ENCODE measurements at regions not wholly inside any gene's neighbourhood (a gene's known extent, or its start where the extent isn't known, plus 50 kb on each side); places are given as distances from the start of the nearest gene placed in this dataset.

DNA sequence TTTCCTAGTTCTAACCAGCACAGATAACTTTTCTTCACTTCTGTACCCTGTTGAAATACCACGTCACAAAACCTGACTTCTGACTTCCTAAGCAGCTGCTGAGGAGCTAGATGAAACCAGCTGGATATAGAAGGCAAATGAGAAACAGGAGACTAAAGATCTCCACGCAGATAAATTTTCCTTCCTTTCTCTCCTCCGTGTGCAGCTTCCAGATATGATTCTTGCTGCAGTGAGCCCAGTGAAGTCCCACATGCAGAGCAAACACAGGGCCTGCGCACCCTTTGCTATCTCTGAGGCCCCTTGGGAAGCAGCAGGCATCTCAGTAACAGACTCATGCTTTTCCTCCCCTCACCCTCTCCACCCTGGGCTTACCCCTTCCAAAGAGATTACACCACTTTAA, 1638.3 kb downstream of the MAT2B start:
- H3K79me2 ChIP-seq (ENCODE audit: control insufficient read depth, insufficient read depth, low read length) = no peaks in the 10 kb centered on the region
- no peak overlapping the region for H3K9ac ChIP-seq (ENCODE audit: control insufficient read depth, extremely low read depth, insufficient read depth, low read length)
- H4K20me1 ChIP-seq (ENCODE audit: control insufficient read depth, extremely low read depth, insufficient read depth, low read length) = no peaks in the 10 kb centered on the region
- dilution Hi-C loops (cut with MboI; ENCODE audit: extremely low pct_ligation_motif_present, low sequenced_read_pairs) = no loop called here
- H3K27ac ChIP-seq (ENCODE audit: control insufficient read depth, insufficient read depth, low read length) = no peak overlapping the region
- H3K9me1 ChIP-seq (ENCODE audit: control insufficient read depth, extremely low read depth, insufficient read depth, low read length) = no peaks in the 10 kb centered on the region
- no peaks in the 10 kb centered on the region for H3K36me3 ChIP-seq (ENCODE audit: control insufficient read depth in 2 of 2, extremely low read depth in 1 of 2, insufficient read depth in 2 of 2, low read length in 2 of 2)
- no peaks in the 10 kb centered on the region for H3K27me3 ChIP-seq (ENCODE audit: control insufficient read depth, extremely low read depth, insufficient read depth, low read length)
- DNase-seq (ENCODE audit: low read depth, low spot score) = no peak
- FAIRE-seq = no peak
- no peak overlapping the region for H3K4me2 ChIP-seq (ENCODE audit: control insufficient read depth, extremely low read depth, insufficient read depth, low read depth, low read length)
- no peak overlapping the region for H2AFZ ChIP-seq (ENCODE audit: control insufficient read depth, low read length)
- no peaks in the 10 kb centered on the region for H3K9me3 ChIP-seq (ENCODE audit: control insufficient read depth, low read depth, low read length)
- H3K4me3 ChIP-seq (ENCODE audit: control insufficient read depth in 2 of 3, extremely low read depth in 1 of 3, insufficient read depth in 2 of 3, low read depth in 1 of 3, low read length in 3 of 3) = no peak overlapping the region
- TF ChIP-seq, protein P1, sequence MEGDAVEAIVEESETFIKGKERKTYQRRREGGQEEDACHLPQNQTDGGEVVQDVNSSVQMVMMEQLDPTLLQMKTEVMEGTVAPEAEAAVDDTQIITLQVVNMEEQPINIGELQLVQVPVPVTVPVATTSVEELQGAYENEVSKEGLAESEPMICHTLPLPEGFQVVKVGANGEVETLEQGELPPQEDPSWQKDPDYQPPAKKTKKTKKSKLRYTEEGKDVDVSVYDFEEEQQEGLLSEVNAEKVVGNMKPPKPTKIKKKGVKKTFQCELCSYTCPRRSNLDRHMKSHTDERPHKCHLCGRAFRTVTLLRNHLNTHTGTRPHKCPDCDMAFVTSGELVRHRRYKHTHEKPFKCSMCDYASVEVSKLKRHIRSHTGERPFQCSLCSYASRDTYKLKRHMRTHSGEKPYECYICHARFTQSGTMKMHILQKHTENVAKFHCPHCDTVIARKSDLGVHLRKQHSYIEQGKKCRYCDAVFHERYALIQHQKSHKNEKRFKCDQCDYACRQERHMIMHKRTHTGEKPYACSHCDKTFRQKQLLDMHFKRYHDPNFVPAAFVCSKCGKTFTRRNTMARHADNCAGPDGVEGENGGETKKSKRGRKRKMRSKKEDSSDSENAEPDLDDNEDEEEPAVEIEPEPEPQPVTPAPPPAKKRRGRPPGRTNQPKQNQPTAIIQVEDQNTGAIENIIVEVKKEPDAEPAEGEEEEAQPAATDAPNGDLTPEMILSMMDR (optimal IDR thresholded peaks at IDR 0.05 in 1 of 3, IDR thresholded peaks at IDR 0.05 in 1 of 3, conservative IDR thresholded peaks at IDR 0.05 in 1 of 3; ENCODE audit: extremely low read depth in 1 of 3, insufficient read depth in 2 of 3, low read length in 3 of 3) = no peak
- no peaks in the 10 kb centered on the region for H3K4me1 ChIP-seq (ENCODE audit: control insufficient read depth, extremely low read depth, insufficient read depth, low read length)

DNA sequence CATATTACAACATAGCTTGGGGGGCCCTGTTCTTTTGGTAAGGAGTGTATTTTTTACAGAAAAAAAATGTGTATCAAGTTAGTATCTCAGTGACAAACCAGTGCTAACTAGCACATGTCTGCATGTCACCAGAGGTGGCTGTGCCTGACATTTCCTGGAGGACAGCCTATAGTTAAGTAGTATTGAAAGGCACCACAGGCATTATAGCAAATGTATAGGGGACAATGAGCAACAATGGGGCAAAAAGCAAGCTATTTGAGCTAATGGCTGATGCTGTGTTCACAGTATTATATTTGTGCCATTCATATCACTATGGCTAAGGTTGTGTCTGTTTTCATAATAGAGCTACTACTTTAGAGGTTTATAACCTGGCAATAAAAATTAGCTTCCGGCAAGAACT, 1644.0 kb downstream of the MAT2B start:
- no peak for FAIRE-seq
- no peak overlapping the region for H3K4me3 ChIP-seq (ENCODE audit: control insufficient read depth in 2 of 3, extremely low read depth in 1 of 3, insufficient read depth in 2 of 3, low read depth in 1 of 3, low read length in 3 of 3)
- H3K9me3 ChIP-seq (ENCODE audit: control insufficient read depth, low read depth, low read length) = no peaks in the 10 kb centered on the region
- no peak overlapping the region for H2AFZ ChIP-seq (ENCODE audit: control insufficient read depth, low read length)
- no peaks in the 10 kb centered on the region for H3K9me1 ChIP-seq (ENCODE audit: control insufficient read depth, extremely low read depth, insufficient read depth, low read length)
- TF ChIP-seq, protein P1 (optimal IDR thresholded peaks at IDR 0.05 in 1 of 3, IDR thresholded peaks at IDR 0.05 in 1 of 3, conservative IDR thresholded peaks at IDR 0.05 in 1 of 3; ENCODE audit: extremely low read depth in 1 of 3, insufficient read depth in 2 of 3, low read length in 3 of 3) = no peak
- TF ChIP-seq EZH2 (IDR thresholded peaks at IDR 0.05; ENCODE audit: low read length) = no peak
- no peak for DNase-seq (ENCODE audit: low read depth, low spot score)
- no peak overlapping the region for H3K4me2 ChIP-seq (ENCODE audit: control insufficient read depth, extremely low read depth, insufficient read depth, low read depth, low read length)
- H3K27ac ChIP-seq (ENCODE audit: control insufficient read depth, insufficient read depth, low read length) = no peak overlapping the region
- dilution Hi-C loops (cut with MboI; ENCODE audit: extremely low pct_ligation_motif_present, low sequenced_read_pairs) = no loop called here
- H3K36me3 ChIP-seq (ENCODE audit: control insufficient read depth in 2 of 2, extremely low read depth in 1 of 2, insufficient read depth in 2 of 2, low read length in 2 of 2) = no peaks in the 10 kb centered on the region
- no peak overlapping the region for H3K9ac ChIP-seq (ENCODE audit: control insufficient read depth, extremely low read depth, insufficient read depth, low read length)
- H3K4me1 ChIP-seq (ENCODE audit: control insufficient read depth, extremely low read depth, insufficient read depth, low read length) = no peaks in the 10 kb centered on the region
- no peaks in the 10 kb centered on the region for H4K20me1 ChIP-seq (ENCODE audit: control insufficient read depth, extremely low read depth, insufficient read depth, low read length)
- no peaks in the 10 kb centered on the region for H3K79me2 ChIP-seq (ENCODE audit: control insufficient read depth, insufficient read depth, low read length)
- H3K27me3 ChIP-seq (ENCODE audit: control insufficient read depth, extremely low read depth, insufficient read depth, low read length) = no peaks in the 10 kb centered on the region

Data from keratinocyte (primary cell).